Activated T-cell treated with anti-CD3 and anti-CD28 coated beads, Interleukin-2, amount 50 U/mL, for 4 hours (primary cell): ENCODE measurements at regions not wholly inside any gene's neighbourhood (a gene's known extent, or its start where the extent isn't known, plus 50 kb on each side); places are given as distances from the start of the nearest gene placed in this dataset.

Source experiments
- ATAC-seq, 2 donors: fragments of 200-7000 bp; cut with Tn5 transposase; one replicate each; pipeline ENCODE4 v1.10.0; 2021
- DNase-seq: peaks from one replicate; pipeline ENCODE4 v3.0.0-alpha.2; 2020
- H3K27me3 Mint-ChIP-seq: one replicate; pipeline ENCODE4 v1.8.0; 2021; ENCODE audit warnings: low read depth, mixed read lengths
- H3K36me3 Mint-ChIP-seq: one replicate; pipeline ENCODE4 v1.8.0; 2022; ENCODE audit warnings: mixed read lengths; ENCODE audit not compliant: insufficient read depth
- H3K4me1 Mint-ChIP-seq: one replicate; pipeline ENCODE4 v1.8.0; 2021; ENCODE audit warnings: low read depth, mixed read lengths
- H3K4me3 Mint-ChIP-seq: one replicate; pipeline ENCODE4 v1.8.0; 2021; ENCODE audit warnings: mild to moderate bottlenecking, moderate library complexity, mixed read lengths
- H3K9me3 Mint-ChIP-seq: one replicate; pipeline ENCODE4 v1.8.0; 2021; ENCODE audit warnings: mixed read lengths

DNA sequence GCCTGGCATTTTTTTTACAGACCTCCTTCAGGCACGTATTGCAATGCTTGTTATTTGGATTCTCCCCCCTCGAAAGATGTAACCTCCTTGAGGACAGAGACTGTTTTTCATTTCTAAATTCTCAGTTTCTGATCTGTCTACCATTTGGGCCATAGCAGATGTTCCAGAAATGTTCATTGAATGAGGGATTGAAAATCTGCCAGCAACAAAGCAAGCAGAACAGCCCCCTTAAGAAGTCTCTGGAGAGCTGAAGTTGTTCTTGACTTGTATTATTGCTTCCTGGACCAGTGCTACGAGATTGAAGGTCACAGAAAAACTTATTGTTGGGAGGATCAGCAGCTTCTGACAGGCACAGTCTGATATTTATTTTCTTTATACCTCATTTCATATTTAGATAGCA, 355.5 kb downstream of the EPHA4 start:
- no peaks in the 10 kb centered on the region for H3K27me3 Mint-ChIP-seq
- H3K9me3 Mint-ChIP-seq: no peaks in the 10 kb centered on the region
- no peak overlapping the region for H3K4me3 Mint-ChIP-seq
- H3K4me1 Mint-ChIP-seq: peaks cover 4% of the 10 kb centered on the region
- DNase-seq (no peak), ATAC-seq (no peak)
- H3K36me3 Mint-ChIP-seq: no peaks in the 10 kb centered on the region

DNA sequence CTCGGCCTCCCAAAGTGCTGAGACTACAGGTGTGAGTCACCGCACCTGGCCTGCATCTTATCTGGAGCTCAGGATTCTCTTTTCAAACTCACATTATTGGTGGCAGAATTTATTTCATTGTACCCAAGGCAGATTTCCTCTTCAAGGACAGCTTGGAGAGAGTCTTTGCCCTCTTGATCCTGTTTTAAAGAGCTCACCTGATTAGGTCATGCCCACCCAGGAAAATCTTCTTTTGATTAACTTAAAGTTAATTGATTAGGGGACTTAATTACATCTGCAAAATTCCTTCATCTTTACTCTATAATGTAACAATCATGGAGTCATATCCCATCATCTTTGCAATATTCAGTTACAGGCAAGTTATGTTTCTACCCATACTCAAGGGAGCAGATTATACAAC, 346.4 kb downstream of the EPHA4 start:
- ATAC-seq (no peak), DNase-seq (no peak)
- Mint-ChIP-seq H3K9me3 (no peaks in the 10 kb centered on the region), H3K27me3 (no peaks in the 10 kb centered on the region), H3K4me1 (no peaks in the 10 kb centered on the region), H3K36me3 (no peaks in the 10 kb centered on the region), H3K4me3 (no peak overlapping the region)

DNA sequence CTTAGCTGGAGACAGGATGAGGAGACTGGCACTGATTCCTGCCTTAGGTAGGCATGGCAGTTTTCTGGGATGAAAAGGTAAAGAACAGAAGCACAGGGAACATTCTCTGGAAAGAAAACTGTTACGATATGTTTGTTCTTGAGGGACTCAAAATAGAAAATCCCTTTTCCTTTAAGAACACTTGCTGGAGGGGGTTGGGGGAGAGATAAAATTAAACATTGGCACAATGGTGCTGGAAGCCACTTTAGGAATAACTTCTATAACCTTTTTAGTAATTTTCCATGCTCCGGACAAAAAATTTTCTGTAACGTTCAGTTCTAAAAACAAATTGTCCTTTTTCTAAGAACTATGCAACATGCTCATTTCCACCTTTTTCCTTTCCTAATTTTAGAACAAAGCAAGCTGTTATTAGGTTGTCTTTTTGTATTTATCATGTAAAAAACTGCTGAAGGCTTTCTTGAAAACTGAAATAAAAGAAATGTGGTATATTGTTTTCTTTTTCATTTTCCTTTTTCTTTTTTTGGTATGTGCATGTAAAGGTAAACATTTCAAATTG, 343.8 kb downstream of the EPHA4 start:
- H3K4me1 Mint-ChIP-seq: no peaks in the 10 kb centered on the region
- H3K4me3 Mint-ChIP-seq: no peak overlapping the region
- H3K9me3 Mint-ChIP-seq: no peaks in the 10 kb centered on the region
- DNase-seq (no peak), ATAC-seq (no peak)
- H3K27me3 Mint-ChIP-seq: no peaks in the 10 kb centered on the region
- no peaks in the 10 kb centered on the region for H3K36me3 Mint-ChIP-seq

GRCh38 chr2:221229099-221229498, 343.0 kb downstream of the EPHA4 start:
- DNase-seq (no peak), ATAC-seq (no peak)
- peaks cover 2% of the 10 kb centered on the region for H3K27me3 Mint-ChIP-seq
- no peaks in the 10 kb centered on the region for H3K36me3 Mint-ChIP-seq
- H3K9me3 Mint-ChIP-seq: no peaks in the 10 kb centered on the region
- no peak overlapping the region for H3K4me3 Mint-ChIP-seq
- H3K4me1 Mint-ChIP-seq: no peaks in the 10 kb centered on the region

DNA sequence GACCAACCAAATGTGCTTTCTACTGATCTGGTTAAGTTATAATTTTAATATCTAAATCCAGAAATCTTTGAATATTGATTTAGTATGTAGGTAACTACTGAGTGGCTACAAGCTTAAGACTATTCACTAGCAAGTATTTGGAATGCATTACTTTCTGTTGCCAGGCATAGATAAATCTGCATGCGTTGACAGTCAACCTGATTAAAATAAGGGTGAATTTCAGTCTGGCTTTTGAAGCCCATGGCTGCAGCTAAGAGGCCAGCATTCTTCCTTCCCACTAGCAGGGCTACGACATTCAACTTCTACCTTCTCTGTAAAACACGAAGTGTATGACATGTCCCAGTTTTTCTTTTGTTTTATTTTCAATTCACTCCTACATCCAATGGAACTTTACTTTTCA, 340.6 kb downstream of the EPHA4 start:
- no peak for ATAC-seq
- no peak for DNase-seq
- Mint-ChIP-seq H3K4me1 (no peaks in the 10 kb centered on the region), H3K36me3 (no peaks in the 10 kb centered on the region), H3K27me3 (peaks cover 2% of the 10 kb centered on the region), H3K9me3 (no peaks in the 10 kb centered on the region), H3K4me3 (no peak overlapping the region)

- DNase-seq: no peak
- Mint-ChIP-seq H3K9me3 (no peaks in the 10 kb centered on the region), H3K36me3 (no peaks in the 10 kb centered on the region), H3K4me3 (no peak overlapping the region), H3K4me1 (no peaks in the 10 kb centered on the region), H3K27me3 (peaks cover 6% of the 10 kb centered on the region)
- no peak for ATAC-seq
Measured at GRCh38 chr2:221235941-221236340, 336.2 kb downstream of the EPHA4 start.

DNA sequence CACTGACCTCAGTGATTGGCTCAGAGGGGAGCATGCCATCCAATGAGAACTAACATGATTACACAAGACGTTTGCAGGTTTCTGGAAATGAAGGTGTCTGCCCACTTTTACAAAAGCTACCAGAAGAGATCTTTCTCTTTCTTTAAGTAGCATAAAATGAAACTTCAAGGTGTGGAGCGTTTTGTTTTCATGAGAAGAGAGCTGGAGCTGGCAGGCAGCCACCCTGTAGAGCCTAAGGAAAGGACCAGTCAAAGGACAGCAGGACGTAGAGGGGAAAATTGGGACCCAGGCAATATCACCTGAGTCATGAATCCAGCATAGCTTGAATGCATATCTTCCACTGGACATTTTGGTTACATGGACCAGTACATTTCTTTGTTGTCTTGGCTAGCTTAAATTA, 331.0 kb downstream of the EPHA4 start:
- Mint-ChIP-seq H3K27me3 (peaks cover 4% of the 10 kb centered on the region), H3K4me3 (no peak overlapping the region), H3K9me3 (no peaks in the 10 kb centered on the region), H3K4me1 (no peaks in the 10 kb centered on the region), H3K36me3 (no peaks in the 10 kb centered on the region)
- no peak for DNase-seq
- ATAC-seq: no peak

DNA sequence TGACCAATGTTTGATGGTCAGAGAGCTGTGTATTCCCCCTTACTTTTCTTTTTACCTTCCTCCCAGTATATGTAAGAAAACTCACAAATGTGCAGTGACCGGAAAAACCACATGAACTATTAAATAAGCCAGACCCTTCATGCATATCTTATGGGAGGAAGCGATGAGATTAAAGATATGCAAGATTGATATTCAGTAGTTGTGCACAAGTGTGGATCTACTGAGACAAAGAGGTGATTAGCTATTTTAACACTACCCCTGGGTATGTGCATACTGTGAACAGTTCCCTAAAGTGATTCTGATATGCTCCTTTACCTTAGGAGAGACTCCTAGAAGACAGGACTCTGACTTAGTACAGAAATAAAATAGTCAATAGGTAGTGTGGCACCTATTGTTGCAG, 328.3 kb downstream of the EPHA4 start:
- no peak for DNase-seq
- H3K27me3 Mint-ChIP-seq: no peaks in the 10 kb centered on the region
- peaks cover 3% of the 10 kb centered on the region for H3K9me3 Mint-ChIP-seq
- H3K4me1 Mint-ChIP-seq: no peaks in the 10 kb centered on the region
- ATAC-seq: no peak
- no peaks in the 10 kb centered on the region for H3K36me3 Mint-ChIP-seq
- no peak overlapping the region for H3K4me3 Mint-ChIP-seq

DNA sequence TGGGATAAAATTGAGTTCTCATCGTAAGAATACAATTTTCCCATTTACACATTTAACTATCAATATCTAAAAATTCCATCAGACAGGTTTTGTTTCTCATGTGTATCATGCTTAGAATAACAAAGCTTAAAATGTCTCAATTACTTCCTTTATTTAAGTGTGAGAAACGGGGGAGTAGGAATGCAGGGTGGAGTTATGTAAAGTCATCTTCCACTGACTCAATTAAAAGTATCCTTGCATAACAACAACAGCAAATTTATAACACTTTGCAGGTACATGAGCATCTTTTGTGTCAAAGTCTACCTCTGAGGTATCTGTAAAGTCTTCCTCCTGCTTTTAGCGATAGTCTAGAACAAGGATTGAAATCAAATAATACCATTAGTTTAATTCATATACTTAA, 327.1 kb downstream of the EPHA4 start:
- Mint-ChIP-seq H3K36me3 (no peaks in the 10 kb centered on the region), H3K4me3 (no peak overlapping the region), H3K27me3 (no peaks in the 10 kb centered on the region), H3K4me1 (no peaks in the 10 kb centered on the region), H3K9me3 (peaks cover 6% of the 10 kb centered on the region)
- DNase-seq (no peak), ATAC-seq (no peak)

DNA sequence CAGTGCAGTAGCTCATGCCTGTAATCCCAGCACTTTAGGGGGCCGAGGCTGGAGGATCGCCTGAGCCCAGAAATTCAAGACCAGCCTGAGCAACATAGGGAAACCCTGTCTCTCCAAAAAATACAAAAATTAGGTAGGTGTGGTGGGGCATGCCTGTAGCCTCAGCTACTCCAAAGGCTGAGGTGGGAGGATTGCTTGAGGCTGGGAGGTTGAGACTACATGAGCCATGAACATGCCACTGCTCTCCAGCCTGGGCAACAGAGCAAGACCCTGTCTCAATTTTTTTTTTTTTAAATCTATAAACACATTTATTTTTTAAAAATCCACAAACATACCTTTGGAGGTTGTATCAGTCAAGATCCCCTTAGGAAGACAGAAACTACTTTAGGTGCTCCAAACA, 326.3 kb downstream of the EPHA4 start:
- DNase-seq (no peak), ATAC-seq (no peak)
- H3K36me3 Mint-ChIP-seq: no peaks in the 10 kb centered on the region
- no peaks in the 10 kb centered on the region for H3K27me3 Mint-ChIP-seq
- no peaks in the 10 kb centered on the region for H3K4me1 Mint-ChIP-seq
- H3K4me3 Mint-ChIP-seq: no peak overlapping the region
- H3K9me3 Mint-ChIP-seq: peaks cover 6% of the 10 kb centered on the region

DNA sequence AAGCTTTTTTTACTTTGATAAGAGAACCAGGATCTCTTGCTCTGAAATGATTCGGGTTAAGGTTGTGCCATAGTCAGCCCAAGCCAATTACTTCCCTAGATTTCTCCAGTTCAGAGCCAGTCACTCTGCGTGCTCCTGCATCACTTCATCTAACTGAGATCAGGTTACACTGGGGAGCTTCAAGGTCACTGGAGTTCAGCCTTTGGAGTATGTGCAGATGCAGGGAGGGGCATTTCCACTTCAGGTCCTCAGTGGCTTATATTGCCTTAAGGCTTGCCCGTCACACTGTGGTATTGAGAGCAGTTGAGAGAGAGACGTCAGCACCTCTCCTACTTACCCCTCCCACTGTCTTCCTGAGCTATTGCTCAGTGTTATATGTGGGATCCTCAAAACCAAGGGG, 317.8 kb downstream of the EPHA4 start:
- H3K4me1 Mint-ChIP-seq: no peaks in the 10 kb centered on the region
- no peak for ATAC-seq
- no peak overlapping the region for H3K4me3 Mint-ChIP-seq
- no peak for DNase-seq
- H3K27me3 Mint-ChIP-seq: no peaks in the 10 kb centered on the region
- peaks cover 3% of the 10 kb centered on the region for H3K9me3 Mint-ChIP-seq
- H3K36me3 Mint-ChIP-seq: no peaks in the 10 kb centered on the region

DNA sequence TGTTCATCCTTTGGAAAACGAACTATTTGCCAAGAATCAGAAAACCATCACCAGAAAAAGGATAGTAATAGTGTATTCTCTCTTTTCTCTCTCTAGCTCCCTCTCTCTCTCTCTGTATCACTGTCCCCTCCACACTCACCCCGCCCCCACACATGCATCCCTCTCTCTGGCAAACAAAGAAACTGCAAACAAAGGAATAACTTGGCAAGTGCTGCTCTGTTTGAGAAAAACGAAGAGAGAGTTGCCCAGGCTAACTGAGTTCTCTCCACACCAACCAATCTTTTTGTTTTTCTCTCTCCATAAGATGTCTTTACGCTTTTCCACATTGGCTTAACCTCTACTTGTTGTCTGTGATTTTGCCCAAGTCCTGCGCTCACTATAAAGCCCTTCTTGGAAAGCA, 316.2 kb downstream of the EPHA4 start:
- no peak overlapping the region for H3K4me3 Mint-ChIP-seq
- H3K27me3 Mint-ChIP-seq: no peaks in the 10 kb centered on the region
- H3K36me3 Mint-ChIP-seq: no peaks in the 10 kb centered on the region
- H3K4me1 Mint-ChIP-seq: no peaks in the 10 kb centered on the region
- DNase-seq (no peak), ATAC-seq (no peak)
- peaks cover 3% of the 10 kb centered on the region for H3K9me3 Mint-ChIP-seq

GRCh38 chr2:221258464-221258863, 313.6 kb downstream of the EPHA4 start:
- H3K36me3 Mint-ChIP-seq: no peaks in the 10 kb centered on the region
- no peaks in the 10 kb centered on the region for H3K4me1 Mint-ChIP-seq
- H3K27me3 Mint-ChIP-seq: peaks cover 4% of the 10 kb centered on the region
- ATAC-seq: no peak
- peaks cover 3% of the 10 kb centered on the region for H3K9me3 Mint-ChIP-seq
- no peak for DNase-seq
- no peak overlapping the region for H3K4me3 Mint-ChIP-seq

DNA sequence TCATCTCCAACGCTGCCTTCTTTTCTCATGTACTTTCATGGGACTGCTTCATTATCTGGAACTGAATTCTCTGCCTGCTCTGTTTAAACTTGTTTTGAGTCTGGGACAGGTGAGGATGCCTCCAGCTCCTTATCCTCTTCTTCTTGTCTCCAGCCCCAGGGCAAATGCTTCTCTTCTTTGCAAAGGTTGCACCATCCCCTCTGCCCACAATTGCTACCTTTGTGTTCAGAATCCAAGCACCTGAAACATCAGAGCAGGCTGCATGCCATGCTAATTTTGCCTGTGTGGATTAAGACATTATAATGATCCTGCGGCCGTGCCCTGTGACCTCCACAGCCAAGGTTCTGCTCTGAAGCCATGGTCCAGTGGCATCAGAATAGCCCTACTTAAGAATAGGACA, 309.5 kb downstream of the EPHA4 start:
- H3K27me3 Mint-ChIP-seq: peaks cover 4% of the 10 kb centered on the region
- no peak overlapping the region for H3K4me3 Mint-ChIP-seq
- DNase-seq (no peak), ATAC-seq (no peak)
- no peaks in the 10 kb centered on the region for H3K4me1 Mint-ChIP-seq
- no peaks in the 10 kb centered on the region for H3K36me3 Mint-ChIP-seq
- no peaks in the 10 kb centered on the region for H3K9me3 Mint-ChIP-seq

GRCh38 chr2:221263573-221263972, 308.5 kb downstream of the EPHA4 start:
- Mint-ChIP-seq H3K9me3 (no peaks in the 10 kb centered on the region), H3K4me1 (no peaks in the 10 kb centered on the region), H3K36me3 (no peaks in the 10 kb centered on the region), H3K27me3 (peaks cover 7% of the 10 kb centered on the region), H3K4me3 (no peak overlapping the region)
- DNase-seq: no peak
- ATAC-seq: no peak

DNA sequence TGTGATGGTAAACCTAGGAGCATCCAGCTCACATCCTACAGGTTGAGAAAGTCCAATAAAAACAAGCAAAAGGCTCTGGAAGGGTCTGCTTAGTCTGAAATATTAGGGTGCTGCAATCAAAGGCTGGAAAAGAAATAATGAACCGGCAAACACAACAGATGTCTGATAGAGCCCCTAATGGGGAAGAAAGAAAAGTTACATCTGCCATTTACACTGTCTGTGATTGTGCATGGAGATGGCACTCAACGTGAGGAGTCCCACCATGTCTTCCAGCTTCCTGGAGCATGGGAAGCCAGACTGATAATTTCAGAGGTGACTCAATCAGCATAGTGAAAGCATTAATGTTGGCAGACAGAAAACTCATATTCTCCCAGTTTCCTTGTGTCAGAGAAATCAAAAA, 307.8 kb downstream of the EPHA4 start:
- H3K27me3 Mint-ChIP-seq: peaks cover 9% of the 10 kb centered on the region
- no peaks in the 10 kb centered on the region for H3K36me3 Mint-ChIP-seq
- no peak for ATAC-seq
- H3K4me1 Mint-ChIP-seq: no peaks in the 10 kb centered on the region
- H3K9me3 Mint-ChIP-seq: no peaks in the 10 kb centered on the region
- H3K4me3 Mint-ChIP-seq: no peak overlapping the region
- no peak for DNase-seq
